ENCODE measurements at regions not wholly inside any gene's neighbourhood (a gene's known extent, or its start where the extent isn't known, plus 50 kb on each side); places are given as distances from the start of the nearest gene placed in this dataset.
"Not testable (repeated sequence)": the region's sequence is repeated elsewhere in the genome, so short reads cannot be mapped to it uniquely, and the experiment has no call there.

- not testable (repeated sequence) for H2AFZ ChIP-seq (ENCODE audit: low read depth, low read length)
- peak overlapping the region; percentile 61 for H3K4me2 ChIP-seq (ENCODE audit: insufficient read depth, low read length)
- CTCF ChIA-PET, result interaction anchor here (0.6 to 4.7 kb wide), 5 partner anchors 8 to 119 kb away, joined by 3 to 31 read pairs (median 3); no protein-coding TSS in a partner anchor
Measured at GRCh38 chr17:64724246-64724645, 62.1 kb upstream of the SMURF2 start.

DNA sequence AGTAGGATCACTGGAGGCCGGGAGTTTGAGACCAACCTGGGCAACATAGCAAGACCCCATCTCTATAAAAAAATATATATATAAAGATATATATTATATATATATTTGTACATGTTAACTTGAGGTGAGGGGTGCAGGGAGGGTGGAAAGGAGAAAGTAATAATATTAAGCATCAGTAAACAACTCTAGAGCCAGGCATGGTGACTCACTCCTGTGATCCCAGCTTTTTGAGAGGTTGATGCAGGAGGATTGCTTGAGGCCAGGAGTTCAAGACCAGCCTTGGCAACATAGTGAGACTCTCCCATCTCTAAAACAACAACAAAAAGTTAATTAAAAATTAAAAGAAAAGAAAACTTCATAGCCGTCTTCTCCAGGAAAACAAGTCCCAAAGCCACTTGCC, 61.7 kb upstream of the SMURF2 start:
- H3K4me3 ChIP-seq (replicated peaks in 1 of 3; ENCODE audit: insufficient read depth in 1 of 3, low read depth in 1 of 3, low read length in 3 of 3), result no peak overlapping the region
- H3K9ac ChIP-seq (replicated peaks; ENCODE audit: extremely low read depth, insufficient read depth, low read length), result peak overlapping the region; percentile 66
- H3K79me2 ChIP-seq (ENCODE audit: control insufficient read depth, insufficient read depth, low read length), result peaks cover 3% of the 10 kb centered on the region
- ChIA-PET CTCF (interaction anchor here (0.6 to 4.7 kb wide), 5 partner anchors 9 to 118 kb away, joined by 3 to 31 read pairs (median 3); no protein-coding TSS in a partner anchor), POLR2A (interaction anchor here (0.6 to 1.4 kb wide), 3 partner anchors 15 to 43 kb away, joined by 4 to 8 read pairs (median 8); no protein-coding TSS in a partner anchor)
- dilution Hi-C loops (cut with MboI; ENCODE audit: extremely low pct_ligation_motif_present, low sequenced_read_pairs) (no loop called here), intact Hi-C loops (cut with micrococcal nuclease) (loop anchor here (1.0 kb wide), 1 partner anchor 16 kb away; no protein-coding TSS in a partner anchor)
- no peak for FAIRE-seq
- peak overlapping the region; percentile 91 for H3K27ac ChIP-seq (ENCODE audit: insufficient read depth, low read depth, low read length)
- H3K9me1 ChIP-seq (replicated peaks; ENCODE audit: control insufficient read depth, extremely low read depth, insufficient read depth, low read length), result no peaks in the 10 kb centered on the region
- H2AFZ ChIP-seq (ENCODE audit: low read depth, low read length), result no peak overlapping the region
- H3K27me3 ChIP-seq (ENCODE audit: control insufficient read depth in 2 of 2, insufficient read depth in 2 of 2, low read length in 2 of 2), result no peaks in the 10 kb centered on the region
- peaks cover 37% of the 10 kb centered on the region for H3K4me1 ChIP-seq (ENCODE audit: control insufficient read depth, extremely low read depth, insufficient read depth, low read length)
- H4K20me1 ChIP-seq (replicated peaks; ENCODE audit: control insufficient read depth, extremely low read depth, insufficient read depth, low read length), result no peaks in the 10 kb centered on the region
- no peaks in the 10 kb centered on the region for H3K9me3 ChIP-seq (replicated peaks; ENCODE audit: control insufficient read depth, insufficient read depth, low read length)
- TF ChIP-seq GATA2 (IDR thresholded peaks at IDR 0.05; ENCODE audit: insufficient read depth, insufficient read length, low read depth, low read length), result no peak
- TF ChIP-seq, protein P1, sequence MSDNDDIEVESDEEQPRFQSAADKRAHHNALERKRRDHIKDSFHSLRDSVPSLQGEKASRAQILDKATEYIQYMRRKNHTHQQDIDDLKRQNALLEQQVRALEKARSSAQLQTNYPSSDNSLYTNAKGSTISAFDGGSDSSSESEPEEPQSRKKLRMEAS (IDR thresholded peaks at IDR 0.05; ENCODE audit: insufficient read depth, insufficient read length), result no peak
- no peak for TF ChIP-seq EZH2 (IDR thresholded peaks at IDR 0.05; ENCODE audit: borderline replicate concordance, low read depth, low read length, severe bottlenecking)
- no peak for TF ChIP-seq CTCF (IDR thresholded peaks at IDR 0.05; ENCODE audit: extremely low read depth in 1 of 2, insufficient read depth in 1 of 2, low read depth in 1 of 2, low read length in 2 of 2)
- no peak for TF ChIP-seq FOS (IDR thresholded peaks at IDR 0.05; ENCODE audit: borderline replicate concordance, insufficient read depth, low read length)
- no peak for TF ChIP-seq MYC (IDR thresholded peaks at IDR 0.05; ENCODE audit: low read depth, low read length)
- TF ChIP-seq POLR2AphosphoS5 (IDR thresholded peaks at IDR 0.05; ENCODE audit: insufficient read depth, low read depth, low read length), result no peak
- TF ChIP-seq JUN (IDR thresholded peaks at IDR 0.05; ENCODE audit: borderline replicate concordance, insufficient read depth, insufficient read length, low read depth), result peak; percentile 20
- no peaks in the 10 kb centered on the region for H3K36me3 ChIP-seq (ENCODE audit: control insufficient read depth in 2 of 2, extremely low read depth in 1 of 2, insufficient read depth in 2 of 2, low read length in 2 of 2)
- H3K4me2 ChIP-seq (ENCODE audit: insufficient read depth, low read length), result peak overlapping the region; percentile 61
- TSS peak; percentile 53 for BruUV-seq (replicated peaks)
- no peak for DNase-seq (ENCODE audit: low read depth, low spot score)

More at GRCh38 chr17:64724246-64724645, 62.1 kb upstream of the SMURF2 start:
- H3K9me3 ChIP-seq (replicated peaks; ENCODE audit: control insufficient read depth, insufficient read depth, low read length); H4K20me1 ChIP-seq (replicated peaks; ENCODE audit: control insufficient read depth, extremely low read depth, insufficient read depth, low read length); H3K4me3 ChIP-seq (replicated peaks in 1 of 3; ENCODE audit: insufficient read depth in 1 of 3, low read depth in 1 of 3, low read length in 3 of 3); H3K36me3 ChIP-seq (ENCODE audit: control insufficient read depth in 2 of 2, extremely low read depth in 1 of 2, insufficient read depth in 2 of 2, low read length in 2 of 2); H3K27me3 ChIP-seq (ENCODE audit: control insufficient read depth in 2 of 2, insufficient read depth in 2 of 2, low read length in 2 of 2); BruUV-seq (replicated peaks); H3K79me2 ChIP-seq (ENCODE audit: control insufficient read depth, insufficient read depth, low read length); dilution Hi-C loops (cut with MboI; ENCODE audit: extremely low pct_ligation_motif_present, low sequenced_read_pairs); H3K9me1 ChIP-seq (replicated peaks; ENCODE audit: control insufficient read depth, extremely low read depth, insufficient read depth, low read length): not testable (repeated sequence)
- peak overlapping the region; percentile 66 for H3K9ac ChIP-seq (replicated peaks; ENCODE audit: extremely low read depth, insufficient read depth, low read length)
- intact Hi-C loops (cut with micrococcal nuclease), result loop anchor here (1.0 kb wide), 1 partner anchor 17 kb away; no protein-coding TSS in a partner anchor
- peak; percentile 97 for DNase-seq (ENCODE audit: low read depth, low spot score)
- H3K27ac ChIP-seq (ENCODE audit: insufficient read depth, low read depth, low read length), result peak overlapping the region; percentile 91
- TF ChIP-seq MYC (IDR thresholded peaks at IDR 0.05; ENCODE audit: low read depth, low read length) (peak; percentile 80), POLR2AphosphoS5 (IDR thresholded peaks at IDR 0.05; ENCODE audit: insufficient read depth, low read depth, low read length) (peak; percentile 88), POLR2A (IDR thresholded peaks at IDR 0.05; ENCODE audit: low read depth, low read length) (peak; percentile 53), GATA2 (IDR thresholded peaks at IDR 0.05; ENCODE audit: insufficient read depth, insufficient read length, low read depth, low read length) (peak; percentile 53), FOS (IDR thresholded peaks at IDR 0.05; ENCODE audit: borderline replicate concordance, insufficient read depth, low read length) (peak; percentile 44)
- peak; percentile 94 for FAIRE-seq
- H3K4me1 ChIP-seq (ENCODE audit: control insufficient read depth, extremely low read depth, insufficient read depth, low read length), result peaks cover 37% of the 10 kb centered on the region
- POLR2A ChIA-PET, result interaction anchor here (0.6 to 1.4 kb wide), 3 partner anchors 15 to 44 kb away, joined by 4 to 8 read pairs (median 8); no protein-coding TSS in a partner anchor

Data from endothelial cell of umbilical vein (primary cell).